Colonic mucosa (tissue), 4 donors: ENCODE measurements at regions not wholly inside any gene's neighbourhood (a gene's known extent, or its start where the extent isn't known, plus 50 kb on each side); places are given as distances from the start of the nearest gene placed in this dataset.

Source experiments
- DNase-seq: peaks from one replicate; pipeline ENCODE4 v3.0.0-alpha.2; 2020
- H3K27ac ChIP-seq: fragments of 200-600 bp; one replicate; pipeline ENCODE4 v1.8.0; 2021
- H3K27me3 ChIP-seq: fragments of 200-600 bp; one replicate; pipeline ENCODE4 v1.8.0; 2021
- H3K36me3 ChIP-seq: fragments of 200-600 bp; one replicate; pipeline ENCODE4 v1.8.0; 2021
- H3K4me1 ChIP-seq: fragments of 200-600 bp; one replicate; pipeline ENCODE4 v1.8.0; 2021; ENCODE audit warnings: mild to moderate bottlenecking
- H3K4me3 ChIP-seq: fragments of 200-600 bp; one replicate; pipeline ENCODE4 v1.8.0; 2021
- H3K9ac ChIP-seq, 2 donors: one replicate each; pipeline ENCODE4 v1.7.0; 2013; ENCODE audit warnings: control low read depth in 2 of 2, low read depth in 2 of 2, low read length in 2 of 2
- H3K9me3 ChIP-seq: fragments of 200-600 bp; one replicate; pipeline ENCODE4 v1.8.0; 2021
- intact Hi-C: fragments of 100-400 bp; cut with DNase I; formaldehyde crosslinking; loops from one replicate; pipeline ENCODE4 v1.14.1; 2022
- TF ChIP-seq, protein P1 (sequence below): fragments of 200-600 bp; IDR thresholded peaks from one replicate; pipeline ENCODE4 v1.8.0; 2022; ENCODE audit warnings: antibody characterized with exemption, mild to moderate bottlenecking
- donor health status: healthy.
- donor health status: DM: no; HTN: no; CAD: no.
- donor health status: DM: no; HTN: no; CAD: no.

DNA sequence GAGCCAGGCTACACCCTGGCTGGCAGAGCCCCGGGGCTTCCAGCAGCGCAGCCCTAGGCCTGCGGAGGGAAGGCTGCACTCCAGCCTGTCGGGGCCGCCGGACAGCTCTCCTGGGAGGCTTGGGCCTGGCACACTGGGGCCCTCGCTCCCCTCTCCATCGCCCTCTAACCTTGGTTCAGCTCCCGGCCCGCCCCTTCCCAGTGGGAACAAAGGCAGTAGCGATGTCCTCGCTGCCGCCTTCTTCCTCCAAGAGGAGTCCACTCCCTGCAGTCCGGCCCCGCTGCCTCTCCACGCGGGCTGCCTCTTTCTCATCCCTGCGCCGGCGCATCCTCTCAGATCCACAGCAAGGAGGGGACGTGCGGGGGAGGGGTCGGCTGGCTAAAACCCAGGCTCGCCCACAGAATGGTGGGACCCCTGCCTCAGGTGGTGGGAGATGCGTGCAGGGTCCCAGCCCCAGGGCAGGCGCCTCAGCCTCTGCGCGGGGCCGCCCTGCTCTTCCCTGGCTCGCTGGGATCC, 138.1 kb downstream of the TWIST2 start:
- Histone ChIP-seq H3K9ac (no peak overlapping the region), H3K4me3 (no peak overlapping the region)

DNA sequence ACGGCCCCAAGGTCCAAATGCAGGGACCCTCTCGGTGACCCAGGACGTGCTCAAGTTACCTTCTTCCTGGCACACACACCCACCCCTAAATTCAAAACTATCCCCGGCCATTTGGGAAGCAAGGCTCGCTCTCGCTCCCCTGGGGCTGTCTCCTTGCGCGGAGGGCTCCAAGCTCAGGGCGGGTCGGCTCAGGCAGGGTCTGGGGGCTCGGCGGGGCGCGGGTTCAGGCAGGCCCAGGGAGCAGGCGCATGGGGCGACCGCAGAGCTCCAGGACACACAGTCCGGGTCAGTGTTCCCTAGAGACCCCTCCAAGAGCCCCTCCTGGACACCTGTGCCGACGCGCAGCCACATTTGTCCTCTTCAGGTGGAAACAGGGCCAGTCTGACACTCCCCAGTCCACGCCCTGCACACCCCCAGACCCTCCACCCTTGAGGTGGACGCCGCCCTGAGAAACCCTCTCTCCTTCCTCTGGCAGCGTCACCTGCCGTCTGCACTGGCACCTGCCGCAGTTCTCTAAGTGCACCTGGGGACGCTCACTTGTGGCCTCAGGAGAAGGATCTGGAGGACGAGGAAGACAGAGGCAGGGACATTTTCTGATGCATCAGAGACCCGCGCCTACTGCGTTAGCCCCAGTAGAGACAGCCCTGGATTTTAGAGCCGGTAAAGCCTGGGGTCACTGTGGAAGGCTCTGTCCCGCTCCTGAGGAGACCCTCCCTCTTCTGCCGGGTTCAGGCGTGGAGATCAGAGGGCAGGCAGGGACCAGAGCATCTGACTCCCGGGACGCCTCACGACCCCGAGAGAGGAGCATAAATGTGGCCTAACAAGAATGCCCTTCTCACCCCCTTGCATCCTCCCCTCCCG, 138.8 kb downstream of the TWIST2 start:
- no peaks in the 10 kb centered on the region for H3K27me3 ChIP-seq
- no peak overlapping the region for H3K9ac ChIP-seq
- TF ChIP-seq, protein P1, sequence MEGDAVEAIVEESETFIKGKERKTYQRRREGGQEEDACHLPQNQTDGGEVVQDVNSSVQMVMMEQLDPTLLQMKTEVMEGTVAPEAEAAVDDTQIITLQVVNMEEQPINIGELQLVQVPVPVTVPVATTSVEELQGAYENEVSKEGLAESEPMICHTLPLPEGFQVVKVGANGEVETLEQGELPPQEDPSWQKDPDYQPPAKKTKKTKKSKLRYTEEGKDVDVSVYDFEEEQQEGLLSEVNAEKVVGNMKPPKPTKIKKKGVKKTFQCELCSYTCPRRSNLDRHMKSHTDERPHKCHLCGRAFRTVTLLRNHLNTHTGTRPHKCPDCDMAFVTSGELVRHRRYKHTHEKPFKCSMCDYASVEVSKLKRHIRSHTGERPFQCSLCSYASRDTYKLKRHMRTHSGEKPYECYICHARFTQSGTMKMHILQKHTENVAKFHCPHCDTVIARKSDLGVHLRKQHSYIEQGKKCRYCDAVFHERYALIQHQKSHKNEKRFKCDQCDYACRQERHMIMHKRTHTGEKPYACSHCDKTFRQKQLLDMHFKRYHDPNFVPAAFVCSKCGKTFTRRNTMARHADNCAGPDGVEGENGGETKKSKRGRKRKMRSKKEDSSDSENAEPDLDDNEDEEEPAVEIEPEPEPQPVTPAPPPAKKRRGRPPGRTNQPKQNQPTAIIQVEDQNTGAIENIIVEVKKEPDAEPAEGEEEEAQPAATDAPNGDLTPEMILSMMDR: no peak
- no peaks in the 10 kb centered on the region for H3K36me3 ChIP-seq
- no peak overlapping the region for H3K4me3 ChIP-seq
- DNase-seq: peak; percentile 10
- no peak overlapping the region for H3K27ac ChIP-seq
- no peaks in the 10 kb centered on the region for H3K4me1 ChIP-seq
- intact Hi-C loops: no loop called here
- H3K9me3 ChIP-seq: no peaks in the 10 kb centered on the region

More for the DNA sequence above, 138.1 kb downstream of the TWIST2 start:
- H3K36me3 ChIP-seq: no peaks in the 10 kb centered on the region
- DNase-seq: no peak
- H3K9me3 ChIP-seq: no peaks in the 10 kb centered on the region
- H3K4me1 ChIP-seq: no peaks in the 10 kb centered on the region
- intact Hi-C loops: no loop called here
- no peak overlapping the region for H3K27ac ChIP-seq
- TF ChIP-seq, protein P1: no peak
- no peaks in the 10 kb centered on the region for H3K27me3 ChIP-seq

DNA sequence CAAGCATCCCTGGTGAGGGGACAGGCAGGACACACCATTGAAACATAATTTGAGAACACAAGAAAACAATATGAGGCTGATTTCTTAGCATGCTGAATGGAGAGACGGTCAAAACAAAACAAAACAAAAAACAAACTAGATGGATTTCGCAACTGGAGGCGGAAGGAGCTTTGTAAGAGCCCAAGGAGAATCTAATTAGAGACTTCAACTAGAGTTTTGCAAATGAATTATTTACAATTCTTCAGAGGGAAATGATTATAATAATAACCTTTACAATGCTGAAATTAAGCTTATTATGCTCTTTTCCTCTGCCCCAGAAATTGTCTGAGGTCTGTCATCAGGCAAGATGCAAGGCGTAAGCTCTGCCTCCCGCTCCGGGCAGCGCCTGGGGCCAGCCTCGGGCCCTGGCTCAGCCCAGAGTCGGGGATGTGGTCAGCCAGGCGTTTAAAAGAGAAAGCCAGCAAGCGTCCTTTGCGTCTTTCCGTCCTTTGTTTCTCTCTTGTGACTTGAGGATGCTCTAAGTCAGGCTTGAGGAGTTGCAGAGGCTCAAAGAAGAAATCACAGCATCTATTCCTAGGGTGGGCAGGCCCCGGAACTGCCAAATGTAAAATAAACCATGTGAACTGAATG, 139.6 kb downstream of the TWIST2 start:
- Histone ChIP-seq H3K27me3 (no peaks in the 10 kb centered on the region), H3K27ac (no peak overlapping the region), H3K9me3 (no peaks in the 10 kb centered on the region), H3K9ac (no peak overlapping the region), H3K36me3 (no peaks in the 10 kb centered on the region), H3K4me1 (no peaks in the 10 kb centered on the region), H3K4me3 (no peak overlapping the region)
- DNase-seq: no peak
- intact Hi-C loops: no loop called here
- TF ChIP-seq, protein P1: no peak

GRCh38 chr2:238988105-238988504, 140.2 kb downstream of the TWIST2 start:
- Histone ChIP-seq H3K27me3 (no peaks in the 10 kb centered on the region), H3K9me3 (no peaks in the 10 kb centered on the region), H3K4me1 (no peaks in the 10 kb centered on the region), H3K9ac (no peak overlapping the region), H3K4me3 (no peak overlapping the region), H3K36me3 (no peaks in the 10 kb centered on the region), H3K27ac (no peak overlapping the region)
- TF ChIP-seq, protein P1: no peak
- DNase-seq: no peak
- intact Hi-C loops: no loop called here

DNA sequence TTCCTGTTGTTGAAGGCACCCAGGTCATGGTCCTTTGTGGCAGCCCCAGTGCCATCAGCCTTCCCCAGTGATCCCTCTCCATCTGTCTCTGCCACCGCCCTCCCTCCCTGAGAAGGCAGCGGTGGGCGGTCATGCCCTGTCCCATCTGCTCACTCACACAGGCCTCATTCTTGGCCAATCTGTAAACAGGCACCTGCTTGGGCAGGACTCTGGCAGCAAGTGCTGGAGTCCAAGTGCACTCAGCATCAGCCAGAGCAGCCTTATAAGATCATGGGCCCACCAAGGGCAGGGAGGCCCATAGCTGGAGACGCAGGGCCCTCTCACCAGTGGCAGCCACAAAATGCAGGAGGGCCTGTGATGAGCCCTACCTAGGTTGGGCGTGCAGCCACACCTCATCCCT, 140.9 kb downstream of the TWIST2 start:
- H3K27ac ChIP-seq: no peak overlapping the region

More for the DNA sequence above, 140.9 kb downstream of the TWIST2 start:
- no peak for DNase-seq
- TF ChIP-seq, protein P1: no peak
- Histone ChIP-seq H3K9me3 (no peaks in the 10 kb centered on the region), H3K27me3 (no peaks in the 10 kb centered on the region), H3K9ac (no peak overlapping the region), H3K4me1 (no peaks in the 10 kb centered on the region), H3K4me3 (no peak overlapping the region), H3K36me3 (no peaks in the 10 kb centered on the region)
- intact Hi-C loops: no loop called here
